ENCODE measurements at regions not wholly inside any gene's neighbourhood (a gene's known extent, or its start where the extent isn't known, plus 50 kb on each side); places are given as distances from the start of the nearest gene placed in this dataset.

DNA sequence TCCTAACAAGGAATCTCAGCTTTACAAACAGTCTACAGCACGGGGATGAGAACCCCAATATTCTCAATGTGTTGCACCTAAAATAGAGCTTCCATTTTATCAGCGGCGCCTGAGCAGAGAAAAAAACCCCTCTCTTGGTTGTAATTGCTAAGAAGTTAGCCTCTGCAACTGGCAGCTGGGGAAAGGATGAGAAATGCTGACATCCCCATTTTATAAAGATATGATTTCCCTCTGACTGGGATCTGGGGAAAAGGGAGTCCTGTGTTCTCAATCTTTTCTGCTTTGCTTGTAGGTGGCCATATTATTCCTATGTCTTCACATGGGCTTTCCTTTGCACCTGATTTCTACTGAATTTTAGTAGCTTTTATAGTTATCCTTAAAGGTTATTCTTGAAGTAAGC lies 981.4 kb upstream of the DDX18 start:
- TF ChIP-seq ELF4 (IDR thresholded peaks at IDR 0.05) (no peak), FOXK2 (IDR thresholded peaks at IDR 0.05) (no peak), HDGF (IDR thresholded peaks at IDR 0.05; ENCODE audit: borderline replicate concordance) (no peak), ZNF384 (IDR thresholded peaks at IDR 0.05) (no peak), SP1 (IDR thresholded peaks at IDR 0.05) (no peak), ARNT (IDR thresholded peaks at IDR 0.05) (no peak), SUZ12 (IDR thresholded peaks at IDR 0.05) (no peak), TARDBP (IDR thresholded peaks at IDR 0.05) (no peak), FOXA1 (IDR thresholded peaks at IDR 0.05) (no peak), FOXM1 (IDR thresholded peaks at IDR 0.05; ENCODE audit: borderline replicate concordance) (no peak), BHLHE40 (IDR thresholded peaks at IDR 0.05; ENCODE audit: borderline replicate concordance) (no peak), L3MBTL2 (conservative IDR thresholded peaks at IDR 0.05) (no peak), CTBP1 (IDR thresholded peaks at IDR 0.05; ENCODE audit: borderline replicate concordance) (no peak)
- TF ChIP-seq, protein P1, sequence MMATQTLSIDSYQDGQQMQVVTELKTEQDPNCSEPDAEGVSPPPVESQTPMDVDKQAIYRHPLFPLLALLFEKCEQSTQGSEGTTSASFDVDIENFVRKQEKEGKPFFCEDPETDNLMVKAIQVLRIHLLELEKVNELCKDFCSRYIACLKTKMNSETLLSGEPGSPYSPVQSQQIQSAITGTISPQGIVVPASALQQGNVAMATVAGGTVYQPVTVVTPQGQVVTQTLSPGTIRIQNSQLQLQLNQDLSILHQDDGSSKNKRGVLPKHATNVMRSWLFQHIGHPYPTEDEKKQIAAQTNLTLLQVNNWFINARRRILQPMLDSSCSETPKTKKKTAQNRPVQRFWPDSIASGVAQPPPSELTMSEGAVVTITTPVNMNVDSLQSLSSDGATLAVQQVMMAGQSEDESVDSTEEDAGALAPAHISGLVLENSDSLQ (IDR thresholded peaks at IDR 0.05), result no peak

All from HEK293T (cell line).